ENCODE measurements at regions not wholly inside any gene's neighbourhood (a gene's known extent, or its start where the extent isn't known, plus 50 kb on each side); places are given as distances from the start of the nearest gene placed in this dataset.
"Not testable (repeated sequence)": the region's sequence is repeated elsewhere in the genome, so short reads cannot be mapped to it uniquely, and the experiment has no call there.

GRCh38 chr4:131730574-131730973, 1418.5 kb upstream of the PCDH10 start:
- not testable (repeated sequence) for TF ChIP-seq POLR2AphosphoS5 (IDR thresholded peaks at IDR 0.05; ENCODE audit: borderline replicate concordance, low read depth, low read length); EZH2 (IDR thresholded peaks at IDR 0.05); FOXP2 (optimal IDR thresholded peaks at IDR 0.05; ENCODE audit: control extremely low read depth, extremely low read length, insufficient read depth)

Data from SK-N-MC (cell line).